ENCODE measurements at regions not wholly inside any gene's neighbourhood (a gene's known extent, or its start where the extent isn't known, plus 50 kb on each side); places are given as distances from the start of the nearest gene placed in this dataset.

GRCh38 chr2:146226077-146226476 lies 1618.8 kb upstream of the ACVR2A start:
- H3K36me3 ChIP-seq: no peaks in the 10 kb centered on the region
- no peak for DNase-seq
- TF ChIP-seq POLR2A (IDR thresholded peaks at IDR 0.05): no peak
- no peak for TF ChIP-seq CTCF (IDR thresholded peaks at IDR 0.05)
- H3K4me3 ChIP-seq: no peak overlapping the region
- H3K27me3 ChIP-seq: no peaks in the 10 kb centered on the region
- intact Hi-C loops (cut with DNase I; ENCODE audit: low total_unique reads): no loop called here
- H3K9me3 ChIP-seq: no peaks in the 10 kb centered on the region
- no peak overlapping the region for H3K27ac ChIP-seq
- H3K4me1 ChIP-seq: no peaks in the 10 kb centered on the region

GRCh38 chr2:146221826-146222225 lies 1623.0 kb upstream of the ACVR2A start:
- TF ChIP-seq POLR2A (IDR thresholded peaks at IDR 0.05) (no peak), CTCF (IDR thresholded peaks at IDR 0.05) (no peak)
- H3K36me3 ChIP-seq: no peaks in the 10 kb centered on the region
- no peak overlapping the region for H3K4me3 ChIP-seq
- no peak overlapping the region for H3K27ac ChIP-seq
- no peaks in the 10 kb centered on the region for H3K4me1 ChIP-seq
- no peaks in the 10 kb centered on the region for H3K9me3 ChIP-seq
- intact Hi-C loops (cut with DNase I; ENCODE audit: low total_unique reads): no loop called here
- no peak for DNase-seq
- no peaks in the 10 kb centered on the region for H3K27me3 ChIP-seq

- no peak overlapping the region for H3K27ac ChIP-seq
- intact Hi-C loops (cut with DNase I; ENCODE audit: low total_unique reads): no loop called here
- no peak overlapping the region for H3K4me3 ChIP-seq
- H3K27me3 ChIP-seq: no peaks in the 10 kb centered on the region
- no peaks in the 10 kb centered on the region for H3K4me1 ChIP-seq
- TF ChIP-seq POLR2A (IDR thresholded peaks at IDR 0.05) (no peak), CTCF (IDR thresholded peaks at IDR 0.05) (no peak)
- H3K9me3 ChIP-seq: no peaks in the 10 kb centered on the region
- DNase-seq: no peak
- no peaks in the 10 kb centered on the region for H3K36me3 ChIP-seq
Measured at GRCh38 chr2:146220957-146221356, 1623.9 kb upstream of the ACVR2A start.

- TF ChIP-seq POLR2A (IDR thresholded peaks at IDR 0.05) (no peak), CTCF (IDR thresholded peaks at IDR 0.05) (no peak)
- Histone ChIP-seq H3K4me3 (no peak overlapping the region), H3K27me3 (no peaks in the 10 kb centered on the region), H3K36me3 (no peaks in the 10 kb centered on the region), H3K4me1 (no peaks in the 10 kb centered on the region), H3K9me3 (no peaks in the 10 kb centered on the region), H3K27ac (no peak overlapping the region)
- no peak for DNase-seq
- intact Hi-C loops (cut with DNase I; ENCODE audit: low total_unique reads): no loop called here
Measured at GRCh38 chr2:146214394-146214929, 1630.4 kb upstream of the ACVR2A start.

- TF ChIP-seq CTCF (IDR thresholded peaks at IDR 0.05): no peak
- no peak for TF ChIP-seq POLR2A (IDR thresholded peaks at IDR 0.05)
- no peak for DNase-seq
- intact Hi-C loops (cut with DNase I; ENCODE audit: low total_unique reads): no loop called here
- no peak overlapping the region for H3K27ac ChIP-seq
- no peak overlapping the region for H3K4me3 ChIP-seq
- no peaks in the 10 kb centered on the region for H3K4me1 ChIP-seq
- no peaks in the 10 kb centered on the region for H3K9me3 ChIP-seq
- no peaks in the 10 kb centered on the region for H3K27me3 ChIP-seq
- H3K36me3 ChIP-seq: no peaks in the 10 kb centered on the region
Measured at GRCh38 chr2:146213674-146214073, 1631.2 kb upstream of the ACVR2A start.

All from uterus (tissue), 3 donors.